GM19452 (cell line): ENCODE measurements at regions not wholly inside any gene's neighbourhood (a gene's known extent, or its start where the extent isn't known, plus 50 kb on each side); places are given as distances from the start of the nearest gene placed in this dataset.

ENCODE experiments used
- ATAC-seq: cut with Tn5 transposase; IDR thresholded peaks from one replicate; pipeline ENCODE4 v1.9.1; 2021; ENCODE audit not compliant: unreplicated experiment

DNA sequence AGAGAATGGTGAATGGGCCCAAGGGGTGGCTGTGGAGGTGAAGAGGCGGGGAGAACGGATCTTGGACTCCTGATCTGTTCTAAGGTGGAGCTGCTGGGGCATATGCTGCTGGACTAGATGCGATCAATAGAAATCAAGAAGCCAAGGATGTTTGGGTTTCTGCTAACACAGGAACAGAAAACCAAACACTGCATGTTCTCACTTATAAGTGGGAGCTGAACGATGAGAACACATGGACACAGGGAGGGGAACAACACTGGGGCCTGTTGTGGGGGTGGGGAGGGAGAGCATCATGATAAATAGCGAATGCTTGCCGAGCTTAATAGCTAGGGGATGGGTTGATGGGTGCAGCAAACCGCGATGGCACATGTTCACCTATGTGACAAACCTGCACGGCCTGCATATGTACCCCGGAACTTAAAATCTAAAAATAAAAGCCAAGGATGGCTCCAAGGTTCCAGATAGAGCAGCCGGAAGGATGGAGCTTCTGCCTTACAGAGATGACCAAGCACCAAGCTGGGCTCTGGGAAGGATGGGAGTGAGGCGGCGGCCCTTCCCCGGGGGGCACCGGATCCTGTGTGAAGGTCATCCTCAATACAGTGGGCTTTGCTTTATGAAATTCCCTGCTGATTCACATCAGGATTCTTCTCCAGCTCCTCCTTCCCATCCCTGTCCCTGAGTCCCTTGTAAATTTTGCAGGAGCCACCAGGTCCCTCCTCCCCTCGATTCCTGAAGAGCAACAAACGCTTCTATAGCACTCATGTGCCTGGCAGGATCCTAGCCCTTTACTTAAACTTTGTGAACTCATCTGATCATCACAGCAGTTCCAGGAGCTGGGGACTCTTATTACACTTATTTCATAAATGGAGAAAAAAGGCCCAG lies 109.2 kb upstream of the PTPN1 start:
- no peak for ATAC-seq

DNA sequence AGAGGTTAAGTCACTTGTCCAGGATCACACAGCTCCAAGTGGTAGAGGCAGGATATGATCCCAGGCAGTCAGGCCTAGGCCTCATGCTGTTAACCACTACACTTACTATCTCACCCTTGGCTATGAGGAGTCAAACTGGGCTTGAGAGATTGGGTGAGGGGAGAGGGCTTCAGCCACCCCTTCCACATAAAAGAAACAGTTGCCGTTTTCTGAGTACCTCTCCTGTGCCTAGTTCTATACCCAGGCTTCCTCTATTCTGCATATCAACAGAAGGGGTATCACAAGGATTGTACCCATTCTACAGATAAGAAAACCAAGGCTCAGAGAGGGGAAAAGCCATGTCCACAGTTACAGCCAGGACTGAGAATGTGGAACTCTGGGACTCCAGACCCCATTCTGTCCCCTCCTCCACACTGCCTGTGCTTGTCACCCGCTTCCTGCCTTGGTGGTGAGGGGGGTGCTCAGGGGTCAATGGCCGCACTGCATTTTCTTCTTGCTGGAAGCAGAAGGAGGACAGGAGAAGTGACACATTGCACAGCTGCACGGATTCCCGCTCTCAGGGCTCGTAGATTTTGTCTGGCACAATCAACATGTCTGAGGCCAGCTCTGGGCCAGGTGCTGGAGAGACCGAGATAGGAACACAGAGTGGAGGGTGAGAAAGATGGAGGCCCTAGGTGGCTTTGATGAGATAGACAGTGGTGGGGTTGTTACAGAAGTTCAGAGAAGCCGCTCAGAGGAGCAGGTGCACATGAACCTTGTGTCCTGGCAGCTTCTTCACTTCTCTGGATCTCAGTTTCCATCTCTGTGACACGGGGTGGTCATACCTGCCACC lies 108.4 kb upstream of the PTPN1 start:
- ATAC-seq = no peak

DNA sequence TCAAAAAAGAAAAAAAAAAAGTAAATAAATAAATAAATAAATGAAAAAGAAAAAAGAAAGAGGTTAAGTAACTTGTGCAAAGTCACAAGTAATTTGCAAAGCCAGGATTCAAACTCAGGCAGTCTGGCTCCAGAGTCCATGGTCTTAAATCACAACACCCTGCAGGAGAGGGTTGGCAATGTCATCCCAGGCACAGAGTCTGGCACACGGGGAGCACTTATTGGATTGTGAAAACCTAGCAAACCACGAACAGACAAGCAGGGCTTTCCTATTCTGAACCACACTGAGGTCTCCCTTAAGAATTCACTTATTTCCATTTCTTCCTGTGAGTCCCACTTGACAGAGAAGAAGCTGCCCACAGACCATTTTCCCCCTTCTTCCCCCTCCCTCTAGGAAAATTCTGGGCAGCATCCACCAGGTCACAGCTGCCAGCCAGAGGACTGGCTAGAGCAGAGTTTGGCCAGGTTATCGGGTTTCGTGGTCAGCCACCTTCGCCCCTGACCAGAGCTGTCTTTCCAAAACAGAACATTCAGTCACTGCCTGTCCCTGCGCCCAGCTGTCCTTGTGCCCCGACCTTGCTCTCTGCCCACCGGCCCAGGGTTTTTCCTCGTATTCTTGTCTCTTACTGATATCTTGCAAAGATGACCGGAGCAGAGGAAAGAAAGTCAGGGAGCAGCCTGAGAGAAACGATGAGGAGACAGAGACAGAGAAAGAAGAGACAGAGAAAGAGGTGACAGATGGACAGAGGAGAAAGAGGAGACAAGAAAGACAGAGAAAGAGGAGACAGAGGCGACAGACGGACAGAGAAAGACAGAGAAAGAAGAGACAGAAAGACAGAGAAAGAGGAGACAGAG lies 106.4 kb upstream of the PTPN1 start:
- no peak for ATAC-seq

DNA sequence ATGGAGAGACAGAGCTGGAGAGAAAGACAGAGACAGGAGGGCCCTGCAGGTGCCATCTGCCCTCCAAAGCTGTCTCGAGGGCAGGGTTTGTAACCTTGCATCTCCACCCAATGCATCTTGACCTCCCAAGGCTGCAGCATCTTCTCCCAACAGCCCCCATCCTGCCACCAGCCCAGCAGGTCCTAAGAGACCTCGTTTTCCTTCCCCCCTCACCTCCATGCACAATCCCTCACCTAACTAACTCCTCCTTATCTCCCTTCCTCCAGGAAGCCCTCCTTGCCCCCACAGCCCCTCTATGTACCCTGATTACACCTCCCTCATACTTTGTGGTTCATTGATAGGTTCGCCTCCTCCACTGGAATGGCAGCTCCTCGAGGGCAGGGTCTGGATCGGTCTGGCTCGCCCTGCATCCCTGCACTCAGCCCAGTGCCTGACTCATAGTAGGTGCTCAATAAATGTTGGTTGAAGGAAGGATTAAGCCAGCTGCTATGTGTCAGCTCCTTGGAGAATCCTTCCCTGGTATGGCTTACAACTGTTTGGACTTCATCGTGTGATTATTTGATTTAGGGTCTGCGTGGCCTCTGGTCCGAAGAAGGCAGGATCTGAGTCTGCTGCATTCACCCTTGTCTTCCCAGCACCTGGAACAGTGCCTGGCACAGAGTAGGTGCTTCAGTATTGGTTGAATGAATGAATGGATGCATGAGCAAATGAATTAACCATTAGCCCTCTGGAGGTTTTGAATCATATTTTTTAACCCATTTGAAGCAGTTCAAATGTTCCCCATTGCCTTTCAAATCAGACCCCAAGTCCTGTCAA lies 105.6 kb upstream of the PTPN1 start:
- ATAC-seq = no peak

DNA sequence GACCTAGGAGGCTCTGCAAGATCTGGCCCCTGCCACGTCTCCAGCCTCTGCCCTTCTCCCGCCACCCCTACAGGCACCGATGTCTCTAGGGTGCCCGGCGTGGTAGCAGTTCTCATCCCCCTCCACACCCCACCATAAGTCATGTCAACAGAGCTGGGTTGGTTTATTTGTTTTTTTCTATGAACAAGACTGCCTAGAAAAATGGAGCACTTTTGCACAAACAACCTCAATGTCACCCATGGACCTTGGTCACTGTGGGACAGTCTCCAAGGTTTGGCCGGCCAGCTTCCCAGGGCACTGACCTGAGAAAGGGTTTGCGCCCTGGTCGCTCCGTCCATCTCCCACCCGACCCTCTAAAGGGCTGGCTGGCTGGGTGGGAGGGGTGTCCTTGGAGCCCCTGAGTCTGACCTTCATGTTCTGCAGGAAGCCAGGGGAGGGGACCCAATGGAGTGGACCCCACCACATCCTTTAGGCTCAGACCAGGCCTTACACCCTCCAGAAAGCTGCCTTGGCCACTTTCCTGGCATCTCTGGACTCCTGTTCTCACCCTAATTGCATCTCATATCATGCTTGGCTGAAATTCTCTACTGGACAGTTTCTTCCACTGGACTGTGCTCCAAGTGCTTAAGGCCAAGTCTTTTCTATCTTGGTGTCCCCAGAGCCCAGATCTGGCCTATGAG lies 104.8 kb upstream of the PTPN1 start:
- no peak for ATAC-seq

DNA sequence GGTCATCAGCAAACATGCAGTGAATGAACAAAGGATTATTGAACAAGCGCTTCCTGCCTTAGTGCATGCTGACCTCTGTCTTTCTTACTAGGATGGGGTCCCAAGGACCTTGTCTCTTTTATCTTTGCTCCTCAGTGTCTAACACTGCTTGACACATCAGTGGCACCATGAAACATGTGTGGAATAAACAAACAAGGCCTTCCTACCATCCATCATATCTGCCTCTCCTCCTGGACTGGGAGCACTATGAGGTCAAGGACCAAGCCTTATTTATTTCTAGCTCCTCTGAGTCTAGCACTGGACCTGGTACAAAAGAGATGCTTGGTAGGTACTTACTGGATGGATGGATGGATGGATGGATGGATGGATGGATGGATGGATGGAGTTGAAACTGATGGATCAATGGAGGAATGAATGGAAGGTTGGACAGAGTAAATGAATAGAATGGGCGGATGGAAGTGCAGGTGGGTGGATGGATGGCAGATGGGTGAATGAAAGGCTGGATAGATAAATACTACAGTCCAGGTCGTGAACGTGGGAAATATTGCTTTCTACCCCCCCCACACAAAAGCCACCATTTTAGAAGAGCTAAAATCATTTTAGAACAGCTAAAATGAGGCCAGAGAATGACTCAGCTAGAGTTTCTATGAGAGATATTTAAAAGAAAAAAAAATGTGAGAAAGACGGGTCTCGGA lies 104.1 kb upstream of the PTPN1 start:
- no peak for ATAC-seq

DNA sequence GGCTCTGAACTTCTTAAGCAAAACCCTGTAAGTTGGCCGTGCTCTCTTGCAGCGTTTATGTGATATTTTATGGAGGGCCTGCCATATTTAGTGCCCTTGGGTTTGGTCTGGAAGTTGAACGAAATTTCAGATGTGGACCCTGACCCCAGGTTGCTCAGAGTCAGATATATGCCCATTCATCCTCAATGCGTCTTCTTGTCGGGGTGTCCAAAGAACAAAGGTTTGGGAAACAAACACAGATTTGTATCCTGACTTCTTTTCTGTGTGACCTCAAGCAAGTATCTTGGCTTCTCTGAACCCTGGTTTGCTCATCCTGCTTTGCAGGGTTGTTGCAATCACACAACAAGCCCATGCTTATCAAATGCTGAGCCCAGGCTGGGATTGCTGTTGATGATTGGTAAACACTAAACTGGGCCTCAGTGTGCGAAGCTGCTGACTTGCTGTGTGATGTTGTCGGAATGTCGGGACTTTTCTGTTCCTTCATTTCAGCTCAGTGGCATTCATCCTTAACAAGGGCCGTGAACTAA lies 103.5 kb upstream of the PTPN1 start:
- no peak for ATAC-seq

DNA sequence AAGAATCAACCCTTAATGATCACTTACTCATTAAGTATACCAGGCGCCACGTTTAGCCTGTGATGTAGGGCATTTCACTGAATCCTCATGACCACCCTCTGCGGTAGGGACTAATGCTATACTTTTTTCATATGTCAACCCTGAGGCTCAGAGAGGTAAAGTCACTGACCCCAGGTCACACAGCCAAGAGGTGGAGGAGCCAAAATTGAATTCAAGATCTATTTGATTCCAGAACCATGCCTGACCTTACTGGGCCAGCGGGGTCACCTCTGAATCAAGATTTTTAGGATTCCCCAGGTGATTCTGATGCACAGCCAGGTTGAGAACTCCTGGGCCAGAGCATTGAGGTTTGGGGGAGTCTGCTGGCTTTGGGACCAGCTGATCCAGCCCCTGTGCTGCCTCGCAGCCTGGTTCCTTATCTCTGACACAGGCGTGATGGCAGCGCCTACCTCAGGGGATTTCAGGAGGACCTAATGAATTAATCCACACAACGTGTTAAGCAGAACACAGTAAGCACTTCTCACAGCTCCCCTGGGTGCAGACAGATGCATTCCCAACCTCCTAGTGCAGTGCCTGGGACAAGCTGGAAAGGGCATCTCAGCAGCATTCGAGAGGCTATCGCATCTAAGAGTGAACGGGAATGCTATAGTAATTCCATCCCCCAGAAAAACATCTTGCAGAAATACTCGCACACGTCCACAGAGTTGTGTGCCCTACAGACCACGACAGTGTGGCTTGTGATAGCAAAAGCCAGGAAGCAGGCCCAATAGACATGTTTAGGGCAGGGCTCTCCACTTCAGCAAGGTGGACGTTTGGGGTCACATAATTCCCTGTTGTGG lies 101.4 kb upstream of the PTPN1 start:
- ATAC-seq = no peak

DNA sequence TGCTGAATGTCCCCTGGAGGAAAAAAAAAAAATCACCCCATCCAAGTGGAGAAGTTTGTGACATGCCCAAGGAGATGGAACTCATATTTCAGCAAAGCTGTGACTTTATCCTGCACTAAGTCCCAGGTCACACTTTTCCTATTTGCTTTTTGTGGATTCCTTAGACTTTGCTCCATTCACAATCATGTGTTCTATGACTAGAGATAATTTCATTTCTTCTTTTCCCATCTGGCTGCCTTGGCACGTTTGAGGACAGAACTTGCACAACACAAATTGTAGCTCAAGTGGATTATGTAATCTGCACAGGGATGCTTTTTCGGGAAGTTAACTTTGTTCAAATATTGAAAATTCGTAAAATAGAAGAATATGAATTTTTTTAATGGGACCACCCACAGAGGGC lies 100.7 kb upstream of the PTPN1 start:
- ATAC-seq = no peak

DNA sequence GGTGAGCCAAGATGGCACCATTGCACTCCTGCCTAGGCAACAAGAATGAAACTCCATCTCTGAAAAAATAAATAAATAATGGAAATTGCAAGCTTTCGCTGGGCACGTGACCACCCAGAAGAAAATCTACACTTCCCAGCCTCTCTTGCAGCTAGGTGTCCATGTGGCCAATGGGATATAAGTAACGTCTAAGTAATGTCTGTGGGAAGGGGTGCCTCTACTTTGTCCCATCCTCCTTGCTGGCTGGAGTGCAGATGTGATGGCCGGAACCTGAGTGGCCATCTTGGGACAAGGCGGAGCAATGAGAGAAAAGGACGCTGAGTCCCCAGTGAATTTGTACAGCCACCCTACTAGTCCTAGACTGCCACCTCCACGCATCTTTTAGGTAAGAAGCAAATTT lies 99.8 kb upstream of the PTPN1 start:
- no peak for ATAC-seq

DNA sequence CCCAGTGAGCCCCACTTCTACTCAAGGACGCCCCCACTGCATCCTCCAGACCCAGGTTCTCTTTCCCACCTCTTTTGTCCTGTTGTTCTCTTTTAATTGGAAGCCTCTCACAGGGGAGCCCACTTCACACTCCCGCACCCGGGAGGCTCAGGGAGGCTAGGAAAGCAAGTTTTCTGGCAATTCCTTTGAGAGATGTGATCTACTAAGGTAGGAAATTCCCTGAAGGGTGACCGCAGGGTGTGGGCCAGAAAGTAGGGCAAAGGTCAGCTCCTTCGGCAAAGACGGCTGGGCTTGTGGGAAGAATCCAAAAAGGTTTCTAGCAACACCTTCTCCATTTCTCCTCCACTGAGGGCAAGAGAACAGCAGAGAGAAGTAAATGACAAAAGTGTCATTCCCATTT lies 98.1 kb upstream of the PTPN1 start:
- ATAC-seq = no peak

DNA sequence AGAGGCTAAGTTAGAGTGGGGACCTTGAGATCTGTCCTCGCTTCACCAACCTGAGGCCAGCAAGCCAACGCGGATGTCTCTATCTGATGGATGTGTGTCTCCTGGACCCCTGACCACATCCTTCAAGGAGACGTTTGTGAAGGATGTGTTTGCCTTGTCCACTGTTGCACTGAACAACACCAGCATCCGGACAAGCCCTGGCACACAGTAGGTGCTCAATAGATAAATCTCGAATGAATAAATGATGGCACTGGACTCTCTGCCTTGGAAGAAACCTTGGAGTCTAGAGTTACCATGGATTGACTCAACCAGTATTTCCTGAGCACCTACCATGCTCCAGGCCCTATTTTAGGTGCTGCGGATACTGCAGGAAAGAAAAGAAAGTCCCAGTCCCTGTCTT lies 97.7 kb upstream of the PTPN1 start:
- no peak for ATAC-seq

DNA sequence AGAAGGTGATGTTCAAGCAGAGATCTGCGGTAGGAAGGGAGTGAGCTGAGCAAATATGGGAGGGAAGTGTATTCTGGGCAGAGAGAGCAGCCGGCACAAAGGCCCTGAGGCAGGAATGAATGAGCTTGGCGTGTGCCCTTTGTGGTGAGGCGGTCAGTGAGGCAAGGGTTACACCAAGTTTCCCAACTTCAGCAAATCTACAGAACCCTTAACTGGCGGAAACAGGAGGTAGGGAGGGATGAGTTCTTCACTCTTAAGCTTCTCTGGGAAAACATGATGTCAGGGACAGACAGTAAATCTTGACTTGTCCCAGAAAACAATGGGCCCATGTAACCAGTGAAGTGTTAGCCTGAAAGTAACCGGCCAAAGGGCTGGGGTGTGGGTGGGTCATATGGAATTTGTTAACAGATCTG lies 97.1 kb upstream of the PTPN1 start:
- no peak for ATAC-seq

DNA sequence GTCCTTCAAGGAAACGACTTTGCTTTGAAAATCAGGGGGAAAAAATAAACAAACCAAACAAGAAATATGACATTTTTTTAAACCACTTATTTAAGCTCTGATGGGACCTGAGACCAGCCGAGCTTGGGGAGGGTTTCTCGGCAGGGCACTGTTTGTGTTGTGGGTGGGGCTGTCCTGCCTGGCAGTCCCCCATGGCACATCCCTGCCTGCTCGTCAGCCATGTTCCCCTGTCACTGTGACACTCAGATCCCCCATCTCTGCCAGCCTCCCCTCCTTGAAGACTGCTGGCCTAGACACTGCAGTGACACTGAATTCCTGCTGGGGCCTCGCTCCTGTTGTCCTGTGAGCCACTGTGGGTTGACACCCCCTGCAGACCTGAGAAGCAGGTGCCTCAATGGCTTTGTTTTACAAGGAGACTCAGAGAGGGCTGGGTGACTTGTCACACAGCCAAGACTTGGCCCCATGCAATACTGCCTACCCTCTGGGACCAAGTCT lies 95.1 kb upstream of the PTPN1 start:
- ATAC-seq = no peak

DNA sequence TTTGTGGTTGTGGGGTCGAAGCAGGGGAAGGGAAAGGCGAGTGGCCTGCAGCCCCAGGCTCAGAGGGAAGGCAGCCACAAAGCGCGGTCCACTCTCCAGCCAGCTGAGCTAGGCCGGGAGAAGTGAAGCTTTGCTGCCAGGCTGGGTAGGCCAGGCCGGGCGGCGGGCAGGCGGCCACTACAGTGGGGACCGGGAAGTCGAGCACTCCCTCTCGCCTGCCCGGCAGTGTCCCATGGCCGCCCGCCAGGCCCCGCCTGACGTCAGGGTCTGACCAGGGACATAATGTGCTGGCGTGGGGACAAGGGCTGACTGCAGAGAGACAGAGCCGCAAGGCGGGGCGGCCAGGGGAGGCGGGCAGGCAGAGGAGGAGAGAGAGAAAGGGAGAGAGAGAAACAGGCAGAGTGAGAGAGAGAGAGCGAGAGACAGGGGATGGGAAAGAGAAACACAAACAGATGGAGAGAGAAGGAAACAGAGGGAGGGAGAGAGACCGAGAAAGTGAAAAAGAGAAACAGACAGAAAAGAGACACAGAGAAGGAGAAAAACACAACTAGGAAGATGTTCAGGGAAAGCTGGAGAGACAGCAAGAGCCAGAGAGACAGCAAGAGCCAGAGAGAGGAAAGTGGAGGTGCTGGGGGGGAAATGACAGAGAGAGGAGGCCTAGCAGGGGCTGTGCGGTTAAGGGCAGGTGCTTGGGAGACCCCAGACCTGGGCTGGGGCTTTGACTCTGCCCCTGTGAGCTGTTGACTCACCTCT lies 94.5 kb upstream of the PTPN1 start:
- ATAC-seq = no peak

DNA sequence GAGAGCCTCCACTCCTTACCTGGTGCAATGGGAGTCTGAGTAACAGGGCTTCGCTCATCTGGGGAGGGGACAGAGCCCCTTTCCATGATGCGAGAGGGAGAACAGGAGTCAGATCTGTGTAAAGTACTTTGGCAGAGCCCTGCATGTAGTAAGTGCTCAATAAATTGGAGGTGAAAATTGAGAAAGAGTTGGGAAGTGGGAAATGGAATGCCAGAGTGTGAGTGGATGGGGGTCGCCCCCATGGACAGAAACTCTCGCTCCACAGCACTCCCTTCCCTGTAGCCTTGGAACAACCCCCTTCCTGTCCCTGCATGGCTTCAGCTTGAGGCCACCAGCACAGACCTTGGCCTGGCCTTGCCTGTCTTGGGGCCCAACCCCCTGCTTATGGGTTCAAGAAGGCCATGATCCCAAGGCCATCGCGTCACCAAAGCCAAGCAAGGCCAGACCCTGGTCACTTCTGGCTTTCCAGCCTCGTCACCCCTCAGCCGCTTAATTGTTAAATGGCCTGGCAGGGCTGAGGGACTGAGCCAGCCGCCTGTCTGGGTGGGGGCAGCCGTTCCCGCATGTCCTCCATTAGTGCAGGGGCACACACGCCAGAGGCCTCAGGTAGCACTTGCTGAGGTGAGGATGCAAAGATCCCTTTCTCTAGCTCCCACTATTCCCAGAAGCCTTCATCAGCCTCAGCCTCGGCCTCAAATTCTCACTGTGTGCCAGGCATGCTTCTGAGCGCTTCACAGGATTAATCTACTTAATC lies 93.7 kb upstream of the PTPN1 start:
- no peak for ATAC-seq

DNA sequence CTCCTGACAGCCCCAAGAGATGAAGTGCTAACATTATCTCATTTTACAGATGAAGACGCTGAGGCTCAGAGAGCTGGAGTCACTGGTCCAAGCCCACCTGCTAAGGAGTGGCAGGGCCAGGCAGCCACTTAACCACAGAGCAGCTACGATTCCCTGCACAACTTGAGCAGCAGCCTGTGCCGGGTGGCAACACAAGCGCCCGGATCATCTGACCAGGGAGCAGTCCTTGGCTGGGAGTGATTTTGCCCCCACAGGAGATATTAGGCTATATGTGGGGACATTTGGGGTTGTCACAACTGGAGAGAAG lies 93.2 kb upstream of the PTPN1 start:
- ATAC-seq = no peak
